BJ (cell line): ENCODE measurements at regions not wholly inside any gene's neighbourhood (a gene's known extent, or its start where the extent isn't known, plus 50 kb on each side); places are given as distances from the start of the nearest gene placed in this dataset.

Experiments
- CTCF ChIA-PET: fragments of 350-600 bp; formaldehyde crosslinking; extraction: SDS; loops from one replicate; lab custom pipeline; 2021; ENCODE audit warnings: antibody characterized with exemption, inconsistent platforms; lab: Yijun Ruan, JAX
- POLR2A ChIA-PET: fragments of 300-600 bp; sonication (Branson Sonifier 250); formaldehyde crosslinking; extraction: SDS; loops from one replicate; lab custom pipeline; 2021; ENCODE audit warnings: antibody characterized with exemption; lab: Charles Lee
- DNase-seq: peaks from one replicate; pipeline ENCODE4 v3.0.0-alpha.2; 2011; ENCODE audit warnings: low read depth
- H3K27me3 ChIP-seq: 2 replicates; pipeline ENCODE4 v1.6.0; 2011; ENCODE audit warnings: low read length; ENCODE audit not compliant: control insufficient read depth, insufficient read depth
- H3K36me3 ChIP-seq: 2 replicates; pipeline ENCODE4 v1.5.1; 2011; ENCODE audit warnings: low read length; ENCODE audit not compliant: control insufficient read depth, insufficient read depth
- H3K4me3 ChIP-seq: 2 replicates; pipeline ENCODE4 v1.5.1; 2011; ENCODE audit warnings: low read depth, mild to moderate bottlenecking, control low read depth, low read length
- TF ChIP-seq, protein P1 (sequence below): IDR thresholded peaks from 2 replicates; pipeline ENCODE4 v1.5.1; 2011; ENCODE audit warnings: low read depth, mild to moderate bottlenecking, control low read depth, inconsistent platforms, low read length, moderate library complexity; ENCODE audit not compliant: insufficient read depth

DNA sequence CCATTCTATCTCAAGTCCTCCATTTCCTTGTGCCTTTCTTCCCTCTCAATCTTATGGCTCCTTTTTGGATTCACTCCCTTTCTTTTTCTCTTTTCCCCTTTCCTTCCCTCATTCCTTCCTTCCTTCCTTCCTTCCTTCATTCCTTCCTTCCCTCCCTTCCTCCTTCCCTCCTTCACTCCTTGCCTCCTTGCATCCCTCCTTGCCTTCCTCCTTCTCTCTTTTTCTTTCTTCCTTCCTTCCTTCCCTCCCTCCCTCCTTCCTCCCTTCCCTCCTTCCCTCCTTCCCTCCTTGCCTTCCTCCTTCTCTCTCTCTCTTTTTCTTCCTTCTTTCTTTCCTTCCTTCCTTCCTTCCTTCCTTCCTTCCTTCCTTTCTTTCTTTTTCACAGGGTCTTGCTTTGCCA is 120.1 kb downstream of the SAMD9 start:
- Histone ChIP-seq H3K27me3 (no peaks in the 10 kb centered on the region; the same call in 1 of the 2 replicates), H3K36me3 (no peaks in the 10 kb centered on the region), H3K4me3 (no peak overlapping the region)
- POLR2A ChIA-PET = no interaction called here
- no peak for DNase-seq
- CTCF ChIA-PET = interaction anchor here (1.0 kb wide), 1 partner anchor 16 kb away, joined by 3 read pairs; no protein-coding TSS in a partner anchor
- TF ChIP-seq, protein P1, sequence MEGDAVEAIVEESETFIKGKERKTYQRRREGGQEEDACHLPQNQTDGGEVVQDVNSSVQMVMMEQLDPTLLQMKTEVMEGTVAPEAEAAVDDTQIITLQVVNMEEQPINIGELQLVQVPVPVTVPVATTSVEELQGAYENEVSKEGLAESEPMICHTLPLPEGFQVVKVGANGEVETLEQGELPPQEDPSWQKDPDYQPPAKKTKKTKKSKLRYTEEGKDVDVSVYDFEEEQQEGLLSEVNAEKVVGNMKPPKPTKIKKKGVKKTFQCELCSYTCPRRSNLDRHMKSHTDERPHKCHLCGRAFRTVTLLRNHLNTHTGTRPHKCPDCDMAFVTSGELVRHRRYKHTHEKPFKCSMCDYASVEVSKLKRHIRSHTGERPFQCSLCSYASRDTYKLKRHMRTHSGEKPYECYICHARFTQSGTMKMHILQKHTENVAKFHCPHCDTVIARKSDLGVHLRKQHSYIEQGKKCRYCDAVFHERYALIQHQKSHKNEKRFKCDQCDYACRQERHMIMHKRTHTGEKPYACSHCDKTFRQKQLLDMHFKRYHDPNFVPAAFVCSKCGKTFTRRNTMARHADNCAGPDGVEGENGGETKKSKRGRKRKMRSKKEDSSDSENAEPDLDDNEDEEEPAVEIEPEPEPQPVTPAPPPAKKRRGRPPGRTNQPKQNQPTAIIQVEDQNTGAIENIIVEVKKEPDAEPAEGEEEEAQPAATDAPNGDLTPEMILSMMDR = no peak

DNA sequence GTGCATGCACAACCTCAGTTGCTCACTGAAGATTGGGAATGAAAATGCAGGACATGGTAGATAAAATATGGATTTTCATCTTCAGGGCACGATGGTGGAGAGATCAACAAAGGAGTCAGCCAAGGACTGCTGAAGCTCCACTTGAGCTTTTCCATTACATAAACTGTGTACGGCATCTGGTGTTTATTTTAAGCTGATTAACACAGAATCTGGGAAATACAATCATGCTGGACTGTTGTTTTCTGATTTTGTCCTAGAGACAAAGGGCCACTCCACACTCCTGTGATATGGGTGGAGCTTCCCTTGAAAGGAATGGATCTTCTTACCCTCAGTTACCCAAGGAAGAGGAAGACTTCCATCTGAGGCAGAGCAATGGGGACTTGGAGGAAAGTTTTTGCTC is 120.6 kb downstream of the SAMD9 start:
- ChIA-PET POLR2A (no interaction called here), CTCF (interaction anchor here (1.0 kb wide), 1 partner anchor 17 kb away, joined by 3 read pairs; no protein-coding TSS in a partner anchor)
- no peak for DNase-seq
- TF ChIP-seq, protein P1 = no peak
- H3K36me3 ChIP-seq = no peaks in the 10 kb centered on the region
- no peaks in the 10 kb centered on the region; the same call in 1 of the 2 replicates for H3K27me3 ChIP-seq
- H3K4me3 ChIP-seq = no peak overlapping the region

DNA sequence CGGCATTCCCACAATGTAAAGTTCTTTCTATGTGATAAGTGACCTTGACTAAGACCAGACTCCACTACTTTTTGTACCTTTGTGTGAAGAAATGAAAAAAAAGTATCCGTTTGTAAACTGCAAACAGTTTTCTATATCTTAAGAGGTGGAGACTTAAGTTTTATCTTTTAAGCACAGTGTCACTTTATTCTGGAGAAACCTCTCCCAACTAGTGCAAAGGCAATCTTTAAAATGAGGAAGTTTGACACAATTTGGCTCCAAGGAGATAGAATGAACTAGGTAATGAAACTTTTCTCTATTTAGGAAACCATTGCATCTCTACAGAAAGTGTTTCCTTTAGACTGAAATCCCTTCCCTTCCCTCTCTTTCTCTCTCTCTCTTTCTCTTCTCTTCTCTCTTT is 122.9 kb downstream of the SAMD9 start:
- H3K27me3 ChIP-seq = no peaks in the 10 kb centered on the region; the same call in 1 of the 2 replicates
- CTCF ChIA-PET = no interaction called here
- TF ChIP-seq, protein P1 = no peak
- no peaks in the 10 kb centered on the region for H3K36me3 ChIP-seq
- POLR2A ChIA-PET = no interaction called here
- DNase-seq = no peak
- H3K4me3 ChIP-seq = no peak overlapping the region

DNA sequence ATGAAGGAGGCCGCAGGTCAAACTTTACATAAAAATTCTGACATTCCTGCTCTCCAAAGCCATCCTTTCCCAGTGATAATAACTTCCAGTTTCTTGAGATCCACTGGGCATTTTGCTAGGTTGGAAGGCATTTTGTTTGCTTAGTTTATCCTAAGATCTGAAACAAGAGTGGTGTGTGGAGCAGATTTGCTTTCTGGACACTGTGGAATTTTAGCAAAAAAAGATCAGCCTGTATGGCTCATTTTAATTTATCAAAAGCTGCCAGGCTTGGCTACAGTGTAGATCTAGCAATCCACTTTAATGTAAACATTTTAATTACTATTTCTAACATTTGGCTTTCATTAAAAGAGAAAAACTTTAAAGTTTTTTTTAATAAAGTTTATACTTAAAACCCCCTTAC is 124.8 kb downstream of the SAMD9 start:
- CTCF ChIA-PET = no interaction called here
- no peaks in the 10 kb centered on the region for H3K36me3 ChIP-seq
- DNase-seq = no peak
- H3K27me3 ChIP-seq = no peaks in the 10 kb centered on the region
- TF ChIP-seq, protein P1 = no peak
- POLR2A ChIA-PET = no interaction called here
- H3K4me3 ChIP-seq = no peak overlapping the region

DNA sequence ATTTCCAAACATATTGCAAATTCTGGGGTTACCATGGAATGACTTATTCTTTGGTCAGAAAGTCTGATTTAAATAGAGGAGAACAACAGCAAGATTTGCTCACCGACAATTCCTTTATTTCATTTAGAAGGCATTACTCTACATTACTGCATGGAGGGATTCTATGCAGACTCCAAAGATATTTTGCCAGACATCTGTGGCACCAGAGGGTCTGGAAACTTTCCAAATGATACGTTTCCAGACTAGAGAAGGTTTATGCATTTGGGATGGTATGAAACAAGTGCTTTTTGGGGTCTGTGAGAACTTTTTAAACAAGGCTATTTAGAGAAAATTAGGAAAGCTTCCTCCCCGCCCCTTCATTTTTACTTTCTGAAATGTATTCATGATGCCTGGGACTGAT is 125.3 kb downstream of the SAMD9 start:
- TF ChIP-seq, protein P1 = no peak
- Histone ChIP-seq H3K27me3 (no peaks in the 10 kb centered on the region), H3K36me3 (no peaks in the 10 kb centered on the region), H3K4me3 (no peak overlapping the region)
- no peak for DNase-seq
- CTCF ChIA-PET = no interaction called here
- POLR2A ChIA-PET = no interaction called here
